Suppressor macrophage treated with lipopolysaccharide for 1 hour (primary cell): ENCODE measurements at regions not wholly inside any gene's neighbourhood (a gene's known extent, or its start where the extent isn't known, plus 50 kb on each side); places are given as distances from the start of the nearest gene placed in this dataset.

Experiments used
- DNase-seq, 3 donors: peaks; one replicate each; pipeline ENCODE4 v3.0.0-alpha.2; 2020 to 2022

DNA sequence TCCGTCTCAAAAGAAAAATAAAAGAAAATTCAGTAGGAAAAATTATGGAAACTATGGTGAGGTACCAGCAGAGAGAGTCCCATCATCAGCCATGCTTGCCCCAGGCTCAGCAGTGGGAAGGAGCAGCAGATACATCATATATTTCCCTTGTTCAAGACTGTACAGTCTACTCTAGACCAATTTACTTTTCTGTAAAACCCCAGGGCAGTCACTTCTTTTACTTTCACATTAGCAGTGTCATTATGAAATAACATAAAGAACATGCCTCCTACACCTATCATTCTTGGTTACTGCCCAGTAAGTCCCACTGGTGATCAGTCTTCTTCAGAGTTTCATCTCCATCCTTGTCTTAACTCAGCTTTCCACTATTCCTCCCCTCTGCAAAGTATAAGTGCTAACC lies 1145.0 kb downstream of the MAT2B start:
- DNase-seq, result peak; percentile 11 to 46 (median 20)

DNA sequence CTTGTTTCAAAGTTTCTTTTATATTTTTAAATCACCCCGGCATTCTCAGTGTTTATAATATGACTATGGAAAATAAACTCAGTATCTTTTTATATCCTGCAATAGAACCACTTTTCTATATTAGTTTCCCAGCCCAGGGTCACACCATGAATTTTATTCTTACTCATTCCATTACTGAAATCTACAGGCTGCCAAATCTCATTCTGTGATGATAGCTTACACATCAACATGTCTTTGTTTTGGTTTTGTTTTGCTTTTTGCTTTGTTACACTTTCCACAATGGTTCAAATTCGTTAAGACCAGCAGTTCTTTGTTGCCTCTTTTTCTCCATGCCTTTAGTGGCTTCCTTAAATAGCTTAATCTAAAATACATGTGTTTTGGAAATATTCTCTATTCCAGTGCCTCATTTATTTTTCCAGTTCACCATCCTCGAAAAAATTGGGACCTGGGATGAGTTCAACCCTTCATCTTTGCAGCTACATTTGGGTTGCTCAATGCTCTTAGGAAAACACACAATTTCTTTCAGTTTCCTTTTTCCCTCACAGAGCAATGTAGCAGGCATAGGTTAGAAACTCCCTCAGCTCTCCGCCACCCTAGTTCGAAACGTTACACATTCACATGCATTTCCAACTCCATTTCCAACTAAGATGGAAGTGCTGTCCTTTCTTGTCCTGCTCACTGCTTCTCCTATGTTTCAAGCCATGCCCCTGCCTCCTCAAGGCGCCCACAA lies 1146.3 kb downstream of the MAT2B start:
- peak; percentile 58 to 84 (median 70) for DNase-seq

GRCh38 chr5:164652276-164652660 lies 1146.8 kb downstream of the MAT2B start:
- DNase-seq, result peak; percentile 19 to 62 (median 53)

GRCh38 chr5:164663198-164663989 lies 1158.0 kb downstream of the MAT2B start:
- DNase-seq, result no peak

DNA sequence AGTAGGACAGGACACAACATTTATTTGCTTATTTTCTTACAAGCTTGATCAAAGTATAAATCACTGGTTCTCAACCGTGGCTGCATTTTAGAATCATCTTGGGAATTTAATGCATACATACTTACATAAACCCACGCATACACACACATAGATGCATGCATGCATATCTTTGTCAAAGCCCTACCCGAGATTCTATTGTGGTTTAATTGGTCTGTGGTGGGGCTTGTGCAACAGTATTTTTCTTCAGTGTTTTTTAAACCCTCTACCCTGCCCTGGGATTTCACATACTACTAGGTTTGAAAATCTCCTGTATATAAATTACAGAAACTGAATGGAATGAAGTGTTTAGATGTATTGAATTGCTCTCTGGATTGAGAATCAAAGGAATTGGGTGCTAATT lies 1166.2 kb downstream of the MAT2B start:
- DNase-seq, result no peak

DNA sequence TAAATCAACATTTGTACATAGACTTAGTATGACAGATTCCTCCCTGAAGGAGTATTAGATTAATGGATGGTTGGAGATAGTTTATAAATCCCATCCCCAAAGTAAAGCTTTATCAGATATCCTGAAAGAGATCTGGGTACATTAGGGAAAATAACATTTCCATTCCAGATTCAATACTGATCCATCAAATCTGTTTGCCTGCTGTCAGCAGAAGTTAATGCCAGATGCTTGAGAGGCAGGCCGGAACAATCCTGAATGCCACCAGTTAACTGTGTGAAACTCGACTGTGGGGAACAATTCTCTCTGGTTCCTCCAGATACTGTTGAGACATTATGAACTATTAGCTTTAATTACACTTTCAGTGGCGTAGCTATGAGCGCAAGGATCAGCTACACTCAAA lies 1166.8 kb downstream of the MAT2B start:
- DNase-seq, result no peak

- peak; percentile 7 to 43 (median 30) for DNase-seq
Measured at GRCh38 chr5:164672931-164673694, 1167.7 kb downstream of the MAT2B start.

- DNase-seq, result no peak
Measured at GRCh38 chr5:164679461-164679860, 1174.0 kb downstream of the MAT2B start.

DNA sequence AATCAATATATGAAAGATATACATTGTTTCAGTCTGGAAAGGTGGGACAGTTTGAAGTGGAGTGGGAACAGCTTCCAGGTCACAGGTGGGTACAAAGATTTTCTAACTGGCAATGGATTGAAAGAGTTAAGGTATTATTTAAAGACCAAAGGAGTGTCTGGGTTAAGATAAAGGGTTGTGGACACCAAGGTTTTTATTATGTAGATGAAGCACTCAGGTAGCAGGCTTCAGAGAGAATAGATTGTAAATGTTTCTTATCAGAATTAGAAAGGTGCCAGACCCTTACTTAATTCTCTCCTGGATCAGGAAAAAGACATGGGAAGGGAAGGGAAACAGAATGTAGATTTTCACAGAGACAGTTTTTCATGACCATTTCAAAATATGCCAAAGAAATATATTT lies 1174.8 kb downstream of the MAT2B start:
- DNase-seq, result no peak

GRCh38 chr5:164680812-164681520 lies 1175.5 kb downstream of the MAT2B start:
- no peak for DNase-seq

DNA sequence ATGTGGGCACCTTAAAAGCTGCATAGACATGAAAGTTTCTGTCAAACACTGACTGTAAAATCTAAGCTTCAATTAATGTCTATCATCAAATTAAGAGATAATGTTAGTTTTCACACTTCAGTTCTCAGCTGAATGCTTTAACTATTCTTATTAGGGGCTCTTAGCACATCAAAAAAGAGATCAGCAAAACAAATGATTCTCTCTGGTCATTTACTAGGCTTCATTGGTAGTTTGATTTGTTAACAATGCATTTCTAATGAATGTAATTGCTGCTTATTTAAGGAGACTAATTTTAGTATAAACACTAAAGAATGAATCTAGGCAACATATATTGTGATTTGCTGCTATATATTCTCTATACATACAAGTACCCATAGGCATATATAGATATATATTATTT lies 1182.0 kb downstream of the MAT2B start:
- no peak for DNase-seq

DNA sequence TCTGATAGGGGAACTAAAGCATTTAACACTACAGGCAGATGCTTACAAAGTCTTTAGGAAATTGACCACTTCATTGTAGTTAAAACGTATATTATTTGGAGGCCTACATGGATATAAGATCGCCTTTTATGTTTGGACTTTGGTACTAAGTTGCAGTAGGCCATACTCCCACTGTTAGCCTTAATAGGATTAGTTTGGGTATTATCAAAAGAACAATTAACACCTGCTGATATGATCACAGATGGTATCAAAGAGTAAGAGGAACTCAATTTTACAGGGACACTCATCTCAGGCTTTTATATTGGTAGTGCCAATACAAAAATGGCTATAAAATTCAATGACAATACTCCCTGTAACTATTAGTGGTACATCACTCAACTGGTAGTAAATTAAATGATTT lies 1183.0 kb downstream of the MAT2B start:
- DNase-seq, result no peak

GRCh38 chr5:164708831-164709230 lies 1203.4 kb downstream of the MAT2B start:
- no peak for DNase-seq

GRCh38 chr5:164713682-164714081 lies 1208.3 kb downstream of the MAT2B start:
- no peak for DNase-seq

- DNase-seq, result no peak
Measured at GRCh38 chr5:164721116-164721515, 1215.7 kb downstream of the MAT2B start.

- DNase-seq, result no peak
Measured at GRCh38 chr5:164721656-164722055, 1216.2 kb downstream of the MAT2B start.

DNA sequence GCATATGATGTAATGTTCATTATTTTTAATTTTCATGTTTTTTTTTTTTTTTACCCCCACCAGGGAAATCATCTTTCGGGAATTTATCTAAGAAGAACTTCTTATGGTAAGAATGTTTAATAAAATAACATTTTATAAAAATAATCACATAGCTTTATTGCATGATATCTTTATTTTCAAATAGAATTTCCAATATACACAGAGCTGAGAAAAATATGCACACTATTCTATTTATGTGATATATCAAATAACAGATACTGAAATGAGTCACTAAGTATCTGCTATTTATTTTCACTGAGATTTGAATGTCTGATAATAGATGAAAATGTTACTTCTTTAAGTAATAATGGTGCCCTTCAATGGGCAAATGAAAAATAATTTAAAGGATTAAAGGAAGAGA lies 1217.3 kb downstream of the MAT2B start:
- no peak for DNase-seq

- no peak for DNase-seq
Measured at GRCh38 chr5:164727012-164727411, 1221.6 kb downstream of the MAT2B start.

- no peak for DNase-seq
Measured at GRCh38 chr5:164728733-164729132, 1223.3 kb downstream of the MAT2B start.

DNA sequence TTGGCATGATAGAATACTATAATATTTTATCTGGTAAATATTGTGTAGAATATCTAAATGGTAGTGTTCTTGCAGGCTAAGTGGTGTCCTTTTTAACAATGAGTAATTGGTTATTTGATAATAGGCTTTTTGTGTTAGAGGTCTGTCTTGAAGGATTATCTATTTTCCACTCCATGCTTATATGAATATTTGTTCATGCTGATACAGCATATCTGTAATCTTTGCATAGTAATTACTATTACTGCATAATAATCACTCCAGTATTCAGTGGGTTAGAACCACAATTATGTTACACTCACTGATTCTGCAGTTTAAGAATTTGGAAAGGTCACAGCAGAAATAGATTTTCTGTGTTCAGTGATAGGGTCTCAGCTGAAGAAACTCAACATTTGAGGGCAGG lies 1229.9 kb downstream of the MAT2B start:
- DNase-seq, result no peak

DNA sequence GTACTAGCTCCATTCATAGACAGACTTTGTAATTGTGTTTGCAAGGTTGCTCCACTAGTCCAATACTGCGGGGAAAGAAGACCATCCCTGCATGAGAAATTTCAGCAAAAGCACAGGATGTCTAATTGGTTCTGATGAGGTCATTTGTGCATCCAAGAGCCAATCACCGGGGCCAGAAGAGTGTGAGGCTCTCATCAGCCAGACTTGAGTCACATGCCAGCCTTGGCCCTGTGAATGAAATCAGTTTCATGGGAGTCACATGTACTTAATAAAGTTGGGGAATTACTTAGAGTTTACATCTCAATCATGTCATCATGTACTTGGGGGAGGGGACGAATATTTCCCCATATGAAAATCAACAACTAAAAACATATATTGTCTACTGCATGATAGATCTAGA lies 1236.0 kb downstream of the MAT2B start:
- DNase-seq, result peak in 2 of 3 donors; percentile 2

DNA sequence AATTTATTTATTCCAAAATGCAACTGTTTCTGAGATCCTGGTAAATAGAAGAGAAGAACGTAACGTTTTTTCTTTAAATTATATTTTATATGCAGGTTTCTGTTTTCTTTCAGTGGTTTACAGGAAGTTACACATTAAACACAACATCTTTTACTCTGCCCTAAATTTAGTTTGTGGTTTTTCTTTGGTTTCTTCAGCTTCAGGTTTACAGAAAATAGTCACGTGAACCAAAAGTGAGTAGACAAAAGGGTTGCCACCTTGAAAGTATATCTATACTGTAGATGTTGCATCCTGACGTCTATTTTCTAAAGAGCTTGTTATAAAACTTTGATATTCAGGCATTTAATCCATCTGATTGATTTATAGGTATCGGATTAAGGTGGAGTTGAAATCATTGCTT lies 1236.6 kb downstream of the MAT2B start:
- DNase-seq, result no peak

GRCh38 chr5:164746723-164747122 lies 1241.3 kb downstream of the MAT2B start:
- no peak for DNase-seq
